GM12864 (cell line): ENCODE measurements at regions not wholly inside any gene's neighbourhood (a gene's known extent, or its start where the extent isn't known, plus 50 kb on each side); places are given as distances from the start of the nearest gene placed in this dataset.

ENCODE experiments used
- DNase-seq: peaks from one replicate; pipeline ENCODE4 v3.0.0-alpha.2; 2011; ENCODE audit warnings: low read depth
- H3K4me3 ChIP-seq: 2 replicates; pipeline ENCODE4 v1.5.1; 2011; ENCODE audit warnings: mild to moderate bottlenecking, low read depth, low read length, control low read depth
- TF ChIP-seq, protein P1 (sequence below): IDR thresholded peaks from 2 replicates; pipeline ENCODE4 v1.5.1; 2011; ENCODE audit warnings: low read depth, mild to moderate bottlenecking, moderate library complexity, low read length, control low read depth, inconsistent platforms; ENCODE audit errors: missing control alignments

DNA sequence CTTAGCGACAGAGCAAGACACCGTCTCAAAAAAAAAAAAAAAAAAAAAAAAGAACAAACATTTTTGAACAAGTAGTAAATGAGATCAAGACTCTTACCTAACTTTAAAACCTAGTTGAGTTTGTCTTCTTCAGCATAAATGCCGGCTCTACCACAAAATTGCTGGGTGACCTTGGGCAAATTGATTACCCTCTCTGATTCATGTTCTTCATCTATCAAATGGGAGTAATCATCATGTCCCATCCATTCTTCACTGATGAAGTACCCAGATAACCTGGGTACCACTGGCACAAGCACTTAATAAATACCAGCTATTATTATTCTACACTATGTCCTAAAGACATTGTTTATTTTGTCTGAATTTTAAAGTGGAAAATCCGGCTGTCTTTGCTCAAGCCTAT, 96.3 kb downstream of the ATPSCKMT start:
- DNase-seq: no peak
- H3K4me3 ChIP-seq: no peak overlapping the region

GRCh38 chr5:10151656-10152055, 98.0 kb downstream of the ATPSCKMT start:
- H3K4me3 ChIP-seq: no peak overlapping the region
- no peak for DNase-seq
- TF ChIP-seq, protein P1, sequence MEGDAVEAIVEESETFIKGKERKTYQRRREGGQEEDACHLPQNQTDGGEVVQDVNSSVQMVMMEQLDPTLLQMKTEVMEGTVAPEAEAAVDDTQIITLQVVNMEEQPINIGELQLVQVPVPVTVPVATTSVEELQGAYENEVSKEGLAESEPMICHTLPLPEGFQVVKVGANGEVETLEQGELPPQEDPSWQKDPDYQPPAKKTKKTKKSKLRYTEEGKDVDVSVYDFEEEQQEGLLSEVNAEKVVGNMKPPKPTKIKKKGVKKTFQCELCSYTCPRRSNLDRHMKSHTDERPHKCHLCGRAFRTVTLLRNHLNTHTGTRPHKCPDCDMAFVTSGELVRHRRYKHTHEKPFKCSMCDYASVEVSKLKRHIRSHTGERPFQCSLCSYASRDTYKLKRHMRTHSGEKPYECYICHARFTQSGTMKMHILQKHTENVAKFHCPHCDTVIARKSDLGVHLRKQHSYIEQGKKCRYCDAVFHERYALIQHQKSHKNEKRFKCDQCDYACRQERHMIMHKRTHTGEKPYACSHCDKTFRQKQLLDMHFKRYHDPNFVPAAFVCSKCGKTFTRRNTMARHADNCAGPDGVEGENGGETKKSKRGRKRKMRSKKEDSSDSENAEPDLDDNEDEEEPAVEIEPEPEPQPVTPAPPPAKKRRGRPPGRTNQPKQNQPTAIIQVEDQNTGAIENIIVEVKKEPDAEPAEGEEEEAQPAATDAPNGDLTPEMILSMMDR: no peak

More for the DNA sequence above, 96.3 kb downstream of the ATPSCKMT start:
- TF ChIP-seq, protein P1: no peak

DNA sequence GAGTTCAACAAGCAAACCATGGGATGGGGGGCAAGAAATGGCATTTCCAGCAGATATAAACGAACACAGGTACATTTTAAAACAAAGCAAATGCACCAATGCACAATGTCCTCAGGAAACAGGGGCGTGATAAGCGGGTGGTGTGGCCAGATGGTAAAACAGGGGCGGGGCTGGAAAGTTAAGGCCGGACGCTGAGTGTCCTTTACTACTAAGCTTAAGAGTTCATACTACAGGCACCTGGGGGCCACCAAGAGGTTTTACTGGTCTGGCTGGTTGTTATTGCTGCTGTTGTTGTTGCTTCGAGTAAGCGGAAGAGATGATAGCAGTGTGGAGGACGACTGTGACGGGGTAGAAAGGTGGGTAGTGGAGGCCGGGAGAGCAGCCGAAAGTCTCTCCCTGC, 99.8 kb downstream of the ATPSCKMT start:
- TF ChIP-seq, protein P1: no peak
- H3K4me3 ChIP-seq: no peak overlapping the region
- no peak for DNase-seq

GRCh38 chr5:10145923-10146401, 103.7 kb downstream of the ATPSCKMT start:
- DNase-seq: peak; percentile 5
- H3K4me3 ChIP-seq: no peak overlapping the region
- TF ChIP-seq, protein P1: peak; percentile 46

DNA sequence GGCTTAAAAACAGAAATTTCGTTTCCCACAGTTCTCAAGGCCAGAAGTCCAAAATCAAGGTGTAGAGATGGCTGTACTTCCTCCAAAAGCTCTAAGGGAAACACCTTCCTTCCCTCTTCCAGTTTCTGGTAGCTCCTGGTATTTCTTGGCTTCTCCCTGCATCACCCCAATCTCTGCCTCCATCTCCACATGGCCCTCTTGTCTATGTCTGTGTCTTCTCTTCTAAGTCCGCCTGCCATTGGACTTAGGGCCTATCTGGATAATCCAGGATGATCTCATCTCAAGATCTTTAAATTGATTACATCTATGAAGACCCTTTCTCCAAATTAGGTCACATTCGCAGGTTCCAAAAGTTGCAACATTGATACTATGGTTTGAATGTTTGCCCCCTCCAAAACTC, 105.6 kb downstream of the ATPSCKMT start:
- H3K4me3 ChIP-seq: no peak overlapping the region
- no peak for DNase-seq
- TF ChIP-seq, protein P1: no peak

DNA sequence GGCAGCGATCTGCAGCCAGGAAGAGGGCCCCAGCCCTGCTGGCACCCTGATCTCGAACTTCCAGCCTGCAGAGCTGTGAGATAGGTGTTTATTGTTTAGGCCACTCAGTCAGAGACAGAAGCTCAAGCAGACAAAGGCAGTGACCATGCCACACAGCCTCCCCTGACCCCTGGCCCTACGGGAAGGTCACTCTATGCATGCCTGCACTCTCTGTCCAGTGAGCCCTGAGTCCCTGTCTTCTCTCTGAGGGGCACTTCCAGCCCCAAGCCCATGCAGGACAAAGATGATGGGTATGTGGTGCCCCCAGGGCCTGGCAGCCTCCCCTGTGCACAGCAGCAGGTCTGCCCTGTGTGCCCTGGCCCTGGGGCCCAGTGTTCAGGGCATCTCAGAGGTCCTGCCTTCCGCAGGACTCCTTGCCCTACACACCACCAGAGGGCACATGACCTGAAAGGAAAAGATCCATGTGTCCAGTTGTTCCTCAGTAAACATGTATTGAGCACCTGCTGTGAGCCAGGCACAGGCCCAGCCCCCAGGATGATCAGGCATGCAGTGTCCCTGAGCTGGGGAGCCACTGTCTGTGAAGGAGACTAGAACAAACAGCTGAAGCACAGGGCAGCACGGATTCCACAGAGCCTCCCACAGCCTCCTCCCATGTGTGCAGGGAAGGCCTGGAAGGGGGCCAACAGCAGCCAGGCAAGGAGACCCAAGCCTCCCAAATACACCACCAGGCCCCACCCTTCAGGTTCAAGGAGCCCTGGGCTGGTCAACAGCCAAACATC, 109.3 kb downstream of the ATPSCKMT start:
- H3K4me3 ChIP-seq: no peak overlapping the region
- TF ChIP-seq, protein P1: peak; percentile 22
- DNase-seq: no peak
